Thymus (tissue), 11 donors: ENCODE measurements at regions not wholly inside any gene's neighbourhood (a gene's known extent, or its start where the extent isn't known, plus 50 kb on each side); places are given as distances from the start of the nearest gene placed in this dataset.

ENCODE experiments used
- DNase-seq, 9 donors: peaks; one replicate each; pipeline ENCODE4 v3.0.0-alpha.2; 2013; ENCODE audit warnings: low spot score in 9 of 9, low read depth in 6 of 9, missing footprints in 1 of 9
- H3K27ac ChIP-seq, 2 donors: one replicate each; pipeline ENCODE4 v1.5.1; 2013; ENCODE audit warnings: control low read depth in 1 of 2, low read depth in 1 of 2, low read length in 1 of 2, mild to moderate bottlenecking in 1 of 2, moderate library complexity in 1 of 2
- H3K27me3 ChIP-seq, 2 donors: one replicate each; pipeline ENCODE4 v1.5.1; 2013; ENCODE audit warnings: low read length in 1 of 2; ENCODE audit not compliant: control insufficient read depth in 2 of 2, insufficient read depth in 1 of 2
- H3K36me3 ChIP-seq, 2 donors: one replicate each; pipeline ENCODE4 v1.5.1; 2013; ENCODE audit warnings: low read length in 1 of 2, mild to moderate bottlenecking in 1 of 2, moderate library complexity in 1 of 2; ENCODE audit not compliant: control insufficient read depth in 2 of 2, insufficient read depth in 2 of 2
- H3K4me1 ChIP-seq, 2 donors: one replicate each; pipeline ENCODE4 v1.5.1; 2013; ENCODE audit warnings: low read length in 2 of 2; ENCODE audit not compliant: control insufficient read depth in 2 of 2, insufficient read depth in 2 of 2
- H3K4me3 ChIP-seq, 2 donors: one replicate each; pipeline ENCODE4 v1.5.1; 2013; ENCODE audit warnings: low read length in 2 of 2, control low read depth in 1 of 2, mild to moderate bottlenecking in 1 of 2
- H3K9me3 ChIP-seq, 2 donors: one replicate each; pipeline ENCODE4 v1.5.1; 2013; ENCODE audit warnings: low read length in 1 of 2, mild to moderate bottlenecking in 1 of 2; ENCODE audit not compliant: control insufficient read depth in 2 of 2, insufficient read depth in 1 of 2
- WGBS: extraction: QIAGEN DNeasy Blood & Tissue Kit; methylation state at CpG from one replicate; pipeline ENCODE4 v1.1.7; 2013; 5-methylcytosine and 5-hydroxymethylcytosine counted together
- donor health status: healthy.

DNA sequence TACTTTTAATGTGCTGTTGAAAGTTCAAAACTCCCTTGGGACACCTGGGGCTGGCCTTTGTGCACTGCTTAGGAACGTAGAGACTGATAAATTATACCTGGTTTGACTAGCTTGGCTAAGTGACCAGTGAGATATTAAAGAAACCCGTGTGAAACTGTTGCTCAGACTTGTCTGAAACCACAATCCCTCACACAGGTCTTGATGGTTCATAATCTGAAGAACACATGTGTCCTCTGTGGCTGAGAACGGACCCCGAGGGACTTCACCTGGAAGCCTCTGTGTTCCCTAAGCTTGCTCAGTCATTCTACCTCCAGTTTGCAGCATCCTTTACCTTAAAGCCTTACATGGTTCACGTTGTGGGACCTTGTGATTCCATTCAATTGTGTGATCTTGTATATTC, 218.8 kb downstream of the CBLN2 start:
- no peak for DNase-seq
- Histone ChIP-seq H3K27me3 (no peaks in the 10 kb centered on the region), H3K4me3 (no peak overlapping the region), H3K27ac (no peak overlapping the region), H3K36me3 (no peaks in the 10 kb centered on the region), H3K4me1 (no peaks in the 10 kb centered on the region), H3K9me3 (no peaks in the 10 kb centered on the region)
- 80% methylated on average over 5 of the region's 5 CpGs for WGBS

DNA sequence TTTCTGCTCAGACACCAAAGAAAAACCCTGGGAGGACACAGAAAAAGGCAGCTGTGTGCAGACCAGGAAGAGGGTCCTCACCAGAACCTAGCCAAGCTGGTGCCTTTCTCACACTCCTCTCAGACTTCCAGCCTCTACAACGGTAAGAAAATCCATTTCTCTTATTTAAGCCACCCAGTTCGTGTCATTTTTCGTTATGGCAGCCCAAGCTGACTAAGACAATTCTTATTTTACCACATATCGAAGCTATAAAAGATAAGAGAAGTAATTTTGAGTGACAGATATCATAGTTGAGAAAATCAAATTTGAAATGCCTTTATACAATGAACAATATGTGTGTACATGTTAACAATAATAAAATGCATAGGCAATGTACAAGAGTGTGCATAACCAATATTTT, 219.5 kb downstream of the CBLN2 start:
- Histone ChIP-seq H3K4me1 (no peaks in the 10 kb centered on the region), H3K27me3 (no peaks in the 10 kb centered on the region), H3K9me3 (no peaks in the 10 kb centered on the region), H3K27ac (no peak overlapping the region), H3K36me3 (no peaks in the 10 kb centered on the region), H3K4me3 (no peak overlapping the region)
- 86% methylated on average over 4 of the region's 4 CpGs for WGBS
- DNase-seq = no peak

DNA sequence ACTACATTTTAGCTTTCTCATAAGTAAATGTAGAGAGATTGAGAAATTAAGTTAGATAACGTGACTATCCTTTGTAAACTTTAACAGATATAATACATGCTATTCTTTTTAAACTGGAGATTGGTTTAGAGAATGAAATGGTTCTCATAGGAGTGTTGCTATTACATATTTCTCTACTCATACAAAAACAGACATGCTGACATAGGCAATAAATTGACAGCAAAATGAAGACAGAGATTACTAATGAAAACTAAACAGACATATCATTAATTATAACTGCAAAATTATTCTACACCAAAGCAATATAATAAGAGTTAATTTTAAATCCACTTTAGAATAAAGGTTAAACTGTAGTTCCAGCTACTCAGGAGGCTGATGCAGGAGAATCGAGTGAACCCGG, 227.6 kb downstream of the CBLN2 start:
- no peaks in the 10 kb centered on the region for H3K4me1 ChIP-seq
- H3K27ac ChIP-seq = no peak overlapping the region
- H3K27me3 ChIP-seq = no peaks in the 10 kb centered on the region
- DNase-seq = no peak
- H3K4me3 ChIP-seq = no peak overlapping the region
- WGBS = 86% methylated on average over 3 of the region's 3 CpGs
- H3K9me3 ChIP-seq = no peaks in the 10 kb centered on the region
- H3K36me3 ChIP-seq = no peaks in the 10 kb centered on the region

DNA sequence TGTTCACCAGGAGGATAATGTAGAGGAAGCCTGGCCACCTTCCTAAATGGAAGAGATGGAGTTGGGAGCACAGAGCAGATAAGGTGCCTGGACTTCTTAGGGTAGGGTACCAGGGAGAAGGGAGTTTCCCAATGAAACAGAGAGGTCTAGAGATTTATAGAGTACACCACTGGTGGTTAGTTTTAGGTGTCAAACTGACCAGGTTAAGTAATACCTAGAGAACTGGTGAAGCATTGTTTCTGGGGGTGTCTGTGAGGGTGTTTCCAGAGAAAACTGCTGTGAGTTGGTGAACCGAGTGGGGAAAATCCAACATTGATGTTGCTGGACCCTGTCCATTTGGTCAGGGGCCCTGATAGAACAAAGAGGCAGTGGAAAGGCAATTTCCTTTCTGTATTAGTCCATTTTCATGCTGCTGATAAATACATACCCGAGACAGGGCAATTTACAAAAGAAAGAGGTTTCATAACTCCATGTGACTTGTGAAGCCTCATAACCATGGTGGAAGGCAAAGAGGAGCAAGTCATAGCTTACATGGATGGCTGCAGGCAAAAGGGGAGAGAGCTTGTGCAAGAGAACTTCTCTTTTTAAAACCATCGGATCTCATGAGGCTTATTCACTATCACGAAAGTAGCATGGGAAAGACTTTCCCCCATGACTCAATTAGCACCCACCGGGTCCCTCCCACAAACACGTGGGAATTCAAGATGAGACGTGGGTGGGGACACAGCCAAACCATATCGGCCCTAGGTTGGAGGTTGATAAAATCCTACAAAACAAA, 260.8 kb downstream of the CBLN2 start:
- no peaks in the 10 kb centered on the region for H3K4me1 ChIP-seq
- H3K4me3 ChIP-seq = no peak overlapping the region
- no peaks in the 10 kb centered on the region for H3K9me3 ChIP-seq
- DNase-seq = no peak
- H3K27ac ChIP-seq = no peak overlapping the region
- WGBS = 91% methylated on average over 8 of the region's 8 CpGs
- no peaks in the 10 kb centered on the region for H3K36me3 ChIP-seq
- no peaks in the 10 kb centered on the region for H3K27me3 ChIP-seq

DNA sequence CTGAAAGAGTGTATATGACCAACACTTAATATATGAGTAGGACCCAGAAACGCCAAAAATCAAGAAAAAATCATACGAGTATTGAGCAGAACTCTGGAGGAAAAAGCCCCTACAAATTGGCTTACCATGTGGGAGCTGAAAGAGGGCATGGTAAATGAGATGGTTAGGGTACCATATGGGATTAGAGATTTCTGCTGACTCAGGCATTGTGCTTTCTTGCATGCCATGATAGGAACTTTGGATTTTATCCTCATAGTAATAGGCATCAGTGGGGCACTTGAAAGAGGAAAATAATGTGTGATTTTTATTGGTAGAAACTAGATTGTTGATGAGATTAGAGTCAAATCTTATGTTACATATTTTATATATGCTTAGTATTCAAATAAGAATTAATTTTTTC, 271.1 kb downstream of the CBLN2 start:
- no peak for DNase-seq
- Histone ChIP-seq H3K4me1 (no peaks in the 10 kb centered on the region), H3K36me3 (no peaks in the 10 kb centered on the region), H3K4me3 (no peak overlapping the region), H3K9me3 (no peaks in the 10 kb centered on the region), H3K27ac (no peak overlapping the region), H3K27me3 (no peaks in the 10 kb centered on the region)
- 90% methylated on average over 2 of the region's 2 CpGs for WGBS

DNA sequence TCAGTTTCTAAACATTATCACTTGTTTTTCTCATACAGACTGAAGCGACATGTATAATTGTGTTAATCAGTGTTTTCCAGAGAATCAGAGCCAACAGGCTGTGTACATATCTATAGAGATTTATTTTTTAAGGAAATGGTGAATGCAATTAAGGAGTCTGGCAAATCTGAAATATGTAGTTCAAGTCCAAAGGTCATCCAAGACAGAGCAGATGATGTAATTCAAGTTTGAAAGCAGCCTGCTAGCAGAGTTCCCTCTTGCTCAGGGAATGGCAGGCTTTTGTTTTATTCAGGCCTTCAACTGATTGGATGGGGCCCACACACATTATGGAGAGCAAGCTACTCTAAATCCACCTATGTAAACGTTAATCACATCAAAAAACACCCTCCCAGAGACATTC, 282.6 kb downstream of the CBLN2 start:
- Histone ChIP-seq H3K4me1 (no peaks in the 10 kb centered on the region), H3K36me3 (no peaks in the 10 kb centered on the region), H3K27me3 (no peaks in the 10 kb centered on the region), H3K9me3 (no peaks in the 10 kb centered on the region), H3K4me3 (no peak overlapping the region), H3K27ac (no peak overlapping the region)
- no peak for DNase-seq
- WGBS = 69% methylated on average over 2 of the region's 2 CpGs

DNA sequence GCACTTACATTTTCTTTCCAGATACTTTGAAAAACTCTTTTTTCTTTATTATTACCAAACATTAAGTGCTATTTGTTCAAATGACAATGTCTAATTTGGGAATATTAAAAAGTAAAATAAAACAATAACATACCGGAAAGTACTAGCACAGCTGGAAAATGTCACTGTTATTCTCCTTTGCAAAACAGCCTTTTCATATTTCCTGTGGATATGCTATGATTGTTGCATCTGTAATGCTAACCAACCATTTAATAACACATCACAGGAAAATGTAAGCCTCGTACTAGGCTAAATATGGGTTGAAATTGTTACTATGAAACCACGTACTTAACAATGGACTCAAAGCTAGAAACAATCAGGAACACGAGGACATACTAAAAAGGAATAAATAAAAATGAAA, 298.1 kb downstream of the CBLN2 start:
- H3K4me1 ChIP-seq = no peaks in the 10 kb centered on the region
- no peaks in the 10 kb centered on the region for H3K9me3 ChIP-seq
- no peaks in the 10 kb centered on the region for H3K36me3 ChIP-seq
- H3K27me3 ChIP-seq = no peaks in the 10 kb centered on the region
- no peak for DNase-seq
- WGBS = 84% methylated on average over 4 of the region's 4 CpGs
- H3K4me3 ChIP-seq = no peak overlapping the region
- no peak overlapping the region for H3K27ac ChIP-seq

DNA sequence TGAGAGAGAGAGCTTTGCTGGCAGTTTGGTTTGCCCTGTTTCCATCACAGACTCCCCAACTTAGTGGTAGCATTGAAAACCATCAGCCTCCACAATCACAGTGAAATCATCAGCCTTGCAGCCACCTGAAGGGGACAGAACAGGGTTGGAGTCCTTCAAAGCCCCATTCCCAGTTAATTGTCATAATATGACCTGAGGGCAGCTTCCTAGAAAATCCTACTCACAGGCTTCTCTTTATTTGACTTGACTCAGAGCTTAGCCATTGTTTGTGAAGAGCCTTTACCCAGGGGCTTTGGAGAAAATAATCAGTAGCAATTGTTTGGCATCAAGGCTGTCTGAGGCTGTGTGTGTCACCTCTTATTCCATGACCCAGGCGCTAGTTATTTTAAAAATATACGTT, 308.7 kb downstream of the CBLN2 start:
- 86% methylated on average over 2 of the region's 2 CpGs for WGBS
- DNase-seq = no peak
- Histone ChIP-seq H3K4me3 (no peak overlapping the region), H3K27ac (no peak overlapping the region), H3K4me1 (no peaks in the 10 kb centered on the region), H3K36me3 (no peaks in the 10 kb centered on the region), H3K27me3 (no peaks in the 10 kb centered on the region), H3K9me3 (no peaks in the 10 kb centered on the region)

DNA sequence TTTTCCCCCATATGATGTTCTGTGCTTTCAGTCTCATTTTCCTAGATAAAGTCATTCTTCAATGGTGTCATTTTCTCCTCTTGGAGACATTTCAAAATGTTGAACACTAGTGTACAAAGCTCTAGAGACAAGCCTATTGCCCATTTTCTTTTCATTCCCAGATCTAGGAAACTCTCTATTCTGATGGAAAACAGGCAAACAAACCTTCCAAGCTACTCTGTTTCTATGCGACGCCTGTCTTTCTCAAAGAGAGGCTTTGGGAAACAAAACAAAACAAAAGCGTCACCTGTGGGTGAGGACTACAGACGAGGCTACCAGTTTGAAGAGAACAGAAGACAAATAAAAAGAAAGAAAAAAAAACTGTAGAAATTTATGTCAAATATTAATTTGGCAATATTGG, 311.0 kb downstream of the CBLN2 start:
- no peak overlapping the region for H3K27ac ChIP-seq
- H3K4me1 ChIP-seq = no peaks in the 10 kb centered on the region
- DNase-seq = no peak
- no peak overlapping the region for H3K4me3 ChIP-seq
- no peaks in the 10 kb centered on the region for H3K9me3 ChIP-seq
- H3K36me3 ChIP-seq = no peaks in the 10 kb centered on the region
- 73% methylated on average over 4 of the region's 4 CpGs for WGBS
- H3K27me3 ChIP-seq = no peaks in the 10 kb centered on the region
